Suppressor macrophage (primary cell): ENCODE measurements at regions not wholly inside any gene's neighbourhood (a gene's known extent, or its start where the extent isn't known, plus 50 kb on each side); places are given as distances from the start of the nearest gene placed in this dataset.
"Not testable (repeated sequence)": the region's sequence is repeated elsewhere in the genome, so short reads cannot be mapped to it uniquely, and the experiment has no call there.

Experiments
- DNase-seq, 4 experiments: peaks; one replicate each; pipeline ENCODE4 v3.0.0-alpha.2; 2020 to 2022

DNA sequence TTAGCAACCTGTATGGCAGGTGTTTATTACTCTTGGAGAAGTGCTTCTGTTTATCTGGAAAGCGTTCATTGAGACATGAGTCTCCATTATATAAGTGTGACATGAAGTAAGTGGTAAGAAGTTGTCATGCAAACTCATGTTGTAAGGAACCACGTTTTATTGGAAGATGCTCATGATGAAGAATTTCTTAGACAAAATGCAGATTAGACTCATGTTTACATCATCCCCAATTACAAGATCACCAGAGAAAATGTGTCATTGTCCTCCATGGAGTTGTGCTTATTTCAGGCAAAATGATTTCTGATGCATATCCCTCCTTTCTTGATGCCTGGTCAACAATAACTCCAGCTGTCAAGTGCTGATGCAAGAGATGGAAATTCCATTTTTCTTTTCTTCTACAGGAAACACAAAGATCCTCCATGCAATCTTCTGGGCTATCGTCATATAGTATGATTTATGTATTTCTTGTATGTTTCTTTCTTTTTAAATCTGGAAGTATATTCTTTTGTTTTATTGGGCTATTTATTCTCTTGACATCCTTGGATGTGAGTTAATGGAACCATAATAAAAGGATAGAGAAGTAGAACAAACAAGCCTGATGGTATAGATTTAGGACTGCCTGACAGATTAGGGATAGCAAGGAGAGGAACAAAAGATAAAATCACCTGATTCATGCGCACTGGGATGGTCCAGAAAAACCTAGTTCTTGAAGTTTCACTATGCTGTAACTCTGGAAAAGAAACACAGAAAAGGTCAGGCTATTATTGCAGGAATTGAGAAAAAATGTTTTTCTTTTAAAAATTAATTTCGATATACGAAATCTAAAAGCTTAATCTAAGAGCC is 50.7 kb upstream of the DIAPH3 start:
- DNase-seq, result no peak

DNA sequence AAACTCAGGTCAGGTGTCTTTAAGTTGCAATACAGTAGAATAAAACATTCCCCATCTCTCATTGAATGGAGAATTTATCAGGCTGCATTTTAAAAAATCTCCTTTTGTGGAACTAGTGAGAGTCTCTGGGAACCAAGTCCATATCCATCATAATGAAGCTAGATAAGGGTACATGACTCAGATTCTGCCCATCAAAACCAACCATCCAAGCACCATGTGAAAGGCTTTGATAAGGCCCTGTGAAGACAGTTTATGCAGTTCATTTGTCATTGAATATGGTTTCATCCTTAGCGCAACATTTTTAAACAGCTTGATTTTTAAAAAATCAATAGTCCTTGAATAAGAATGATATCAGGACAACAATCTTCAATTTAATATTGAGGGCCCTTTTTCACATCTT is 56.3 kb upstream of the DIAPH3 start:
- DNase-seq, result no peak

DNA sequence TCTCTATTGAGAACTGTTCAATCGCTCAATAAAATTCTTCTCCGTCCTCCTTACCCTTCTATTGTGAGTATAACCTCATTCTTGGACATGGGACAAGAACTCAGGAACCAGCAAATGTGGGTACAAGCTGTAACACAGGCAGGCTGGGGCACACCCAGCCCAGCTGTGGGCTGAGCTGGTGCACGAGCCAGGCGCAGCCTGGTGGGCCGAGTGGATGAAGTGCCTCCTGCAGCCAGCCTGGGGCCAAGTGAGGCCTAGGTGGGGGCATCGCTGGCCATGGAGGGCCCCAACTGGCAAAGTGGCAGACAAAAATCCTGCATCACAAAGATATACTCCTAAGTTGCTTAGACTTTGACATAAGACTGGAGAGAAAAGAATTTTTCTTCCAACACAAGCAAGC is 57.9 kb upstream of the DIAPH3 start:
- no peak for DNase-seq

DNA sequence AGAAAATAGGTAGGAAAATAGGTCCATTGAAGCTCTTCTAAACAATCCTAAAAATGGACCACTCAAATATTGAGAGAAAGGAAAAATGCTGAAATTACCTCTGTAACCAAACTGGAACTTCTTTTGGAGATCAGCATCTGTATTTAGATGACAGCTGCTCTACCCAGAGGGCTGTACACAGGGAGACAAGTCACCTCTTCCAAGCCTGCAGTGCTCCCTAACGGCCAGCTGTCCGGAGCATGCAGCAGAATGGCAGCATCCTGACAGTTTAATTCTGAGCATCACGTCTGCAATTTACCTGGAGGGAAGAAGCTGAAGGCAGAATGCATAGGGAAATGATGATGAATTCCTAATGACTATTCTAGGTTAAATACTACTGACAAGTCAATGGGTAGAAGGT is 62.8 kb upstream of the DIAPH3 start:
- peak in 2 of 4 experiments; percentile 2 to 3 for DNase-seq

DNA sequence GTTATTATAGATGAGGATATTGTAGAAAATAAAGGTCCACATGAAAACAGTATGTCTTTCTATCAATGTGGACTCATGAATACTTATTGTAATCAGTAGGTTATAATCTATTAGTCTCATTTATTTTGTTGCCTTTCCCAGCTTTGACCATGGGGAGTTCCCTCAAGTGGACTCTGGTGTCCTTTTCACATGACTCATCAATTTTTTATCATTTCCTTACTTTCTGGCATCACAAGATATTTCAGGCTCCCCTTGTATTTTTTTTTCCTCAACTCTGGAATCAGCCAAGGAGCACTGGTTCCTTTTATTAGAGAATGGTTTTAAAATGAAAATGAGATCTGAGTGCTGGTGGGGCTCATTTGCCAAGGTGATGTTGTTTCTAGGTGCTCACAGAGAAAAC is 63.4 kb upstream of the DIAPH3 start:
- no peak for DNase-seq

DNA sequence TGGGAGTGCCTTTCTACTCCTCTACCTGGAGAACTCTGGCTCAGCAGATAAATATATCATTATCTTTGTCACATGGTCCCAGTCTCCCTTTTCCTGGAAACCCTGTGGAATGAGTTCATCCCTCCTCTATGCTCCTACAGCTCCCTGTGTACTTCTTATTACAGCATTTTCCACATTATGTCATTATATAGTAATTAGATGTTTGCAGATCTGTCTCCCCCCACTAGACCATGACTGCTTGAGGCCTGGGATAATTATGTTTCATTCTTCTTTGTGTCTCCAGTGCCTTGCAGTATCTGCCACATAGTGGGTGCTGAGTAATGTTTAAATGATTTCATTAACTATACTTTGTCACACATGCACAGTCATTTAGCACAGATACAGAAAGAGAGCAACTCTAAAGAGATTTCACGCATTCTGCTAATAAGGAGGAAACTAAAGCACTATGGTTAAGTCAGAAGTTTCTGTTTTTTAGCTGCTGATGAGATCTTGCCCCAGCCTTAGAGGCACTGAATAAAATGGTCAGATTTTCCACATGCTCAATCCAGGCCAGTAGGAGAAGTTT is 66.1 kb upstream of the DIAPH3 start:
- DNase-seq, result no peak

DNA sequence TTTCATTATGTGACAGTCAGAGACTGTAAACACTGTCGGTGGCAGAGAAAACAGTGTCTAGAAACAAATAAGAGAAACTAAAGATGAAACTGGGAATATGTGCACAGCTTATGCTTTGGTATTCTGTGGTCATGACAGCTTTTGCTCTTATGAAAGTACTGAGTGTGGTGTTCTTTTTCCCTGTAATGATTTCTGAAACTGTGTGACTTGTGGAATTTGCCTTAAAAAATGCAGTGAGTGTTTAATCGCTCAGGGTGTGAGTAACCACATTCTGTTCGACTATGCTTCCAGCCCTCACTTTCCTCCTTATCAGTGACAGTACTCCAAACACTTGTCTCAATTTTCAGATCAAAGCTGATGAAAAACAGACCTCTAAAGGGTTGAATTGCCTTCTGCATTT is 66.9 kb upstream of the DIAPH3 start:
- no peak for DNase-seq

DNA sequence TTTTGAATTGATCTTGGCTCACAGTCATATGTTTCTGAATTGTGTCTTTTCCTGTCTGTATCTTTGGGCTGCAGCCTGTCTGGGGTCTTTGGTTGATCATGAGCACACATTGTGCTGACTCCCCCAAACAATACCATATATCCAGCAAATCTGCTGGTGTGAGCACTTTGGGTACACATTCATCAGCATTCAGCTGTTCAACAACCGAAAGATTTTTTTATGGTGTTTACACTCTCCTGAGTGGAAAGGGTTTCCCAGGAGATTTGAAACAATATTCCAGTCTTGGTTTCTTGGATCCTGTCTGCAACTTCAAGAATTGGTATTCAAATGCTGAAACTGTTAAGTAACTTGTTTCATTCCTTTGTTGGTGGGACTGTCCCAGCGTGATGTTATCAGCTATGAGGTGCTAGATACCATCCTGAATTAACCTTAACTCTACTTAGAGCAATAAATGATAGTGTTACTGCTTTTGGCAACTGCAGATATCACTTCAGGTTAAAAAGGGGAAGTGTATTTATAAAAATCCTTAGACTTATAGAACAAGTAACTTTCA is 78.4 kb upstream of the DIAPH3 start:
- DNase-seq, result no peak

DNA sequence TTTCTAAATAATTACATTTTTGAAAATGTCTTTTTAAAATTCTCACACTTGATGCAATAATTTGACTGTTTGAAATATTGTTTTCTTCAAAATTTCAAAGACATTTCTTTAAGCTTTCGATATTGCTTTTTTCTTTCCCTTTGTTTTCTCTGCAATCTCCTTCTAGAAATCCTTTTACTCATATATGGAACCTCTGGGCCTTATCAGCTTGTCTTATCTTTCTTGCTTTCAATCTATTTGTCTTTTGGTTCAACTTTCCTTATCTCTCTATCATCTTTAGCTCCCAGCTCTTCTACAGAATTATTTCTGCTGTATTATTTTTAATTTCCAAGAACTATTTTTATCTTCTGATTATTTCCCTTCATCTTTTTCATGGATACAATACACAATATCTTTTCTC is 80.7 kb upstream of the DIAPH3 start:
- no peak for DNase-seq

DNA sequence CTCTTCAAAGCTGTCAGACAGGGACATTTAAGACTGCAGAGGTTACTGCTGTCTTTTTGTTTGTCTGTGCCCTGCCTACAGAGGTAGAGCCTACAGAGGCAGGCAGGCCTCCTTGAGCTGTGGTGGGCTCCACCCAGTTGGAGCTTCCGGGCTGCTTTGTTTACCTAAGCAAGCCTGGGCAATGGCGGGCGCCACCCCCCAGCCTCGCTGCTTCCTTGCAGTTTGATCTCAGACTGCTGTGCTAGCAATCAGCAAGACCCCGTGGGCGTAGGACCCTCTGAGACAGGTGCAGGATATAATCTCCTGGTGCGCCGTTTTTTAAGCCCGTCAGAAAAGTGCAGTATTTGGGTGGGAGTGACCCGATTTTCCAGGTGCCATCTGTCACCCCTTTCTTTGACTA is 87.7 kb upstream of the DIAPH3 start:
- DNase-seq, result not testable (repeated sequence)

DNA sequence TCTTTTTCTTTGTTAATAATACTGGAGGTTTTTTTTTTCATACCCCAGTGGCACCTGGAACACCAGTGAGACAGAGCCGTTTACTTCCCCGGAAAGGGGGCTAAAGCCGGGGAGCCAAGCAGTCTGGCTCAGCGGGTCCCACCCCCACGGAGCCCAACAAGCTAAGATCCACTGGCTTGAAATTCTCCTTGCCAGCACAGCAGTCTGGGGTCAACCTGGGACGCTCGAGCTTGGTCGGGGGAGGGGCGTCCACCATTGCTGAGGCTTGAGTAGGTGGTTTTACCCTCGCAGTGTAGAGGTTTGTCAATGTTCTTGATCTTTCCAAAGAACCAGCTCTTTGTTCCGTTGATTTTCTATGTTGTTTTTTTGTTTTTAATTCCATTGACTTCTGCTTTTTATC is 94.6 kb upstream of the DIAPH3 start:
- DNase-seq, result no peak

DNA sequence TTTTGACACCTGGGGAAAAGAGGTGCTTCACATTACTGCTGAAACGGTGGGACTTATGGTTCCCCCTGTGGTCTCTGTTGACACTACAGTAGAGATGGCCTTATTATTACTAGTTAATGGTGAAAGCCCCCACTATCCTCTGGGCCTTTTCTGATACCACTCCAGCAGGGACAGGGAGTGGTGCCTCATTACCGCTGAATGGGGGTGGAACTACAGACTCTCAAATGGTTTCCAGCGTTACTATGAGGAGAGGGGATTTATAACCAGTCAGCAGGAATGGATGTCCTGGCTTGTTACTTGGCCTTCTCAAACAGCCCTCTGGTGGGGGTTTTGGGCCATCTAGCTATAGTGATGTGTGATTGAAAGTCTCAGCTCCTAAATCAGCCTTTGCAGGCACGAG is 96.7 kb upstream of the DIAPH3 start:
- DNase-seq, result no peak

DNA sequence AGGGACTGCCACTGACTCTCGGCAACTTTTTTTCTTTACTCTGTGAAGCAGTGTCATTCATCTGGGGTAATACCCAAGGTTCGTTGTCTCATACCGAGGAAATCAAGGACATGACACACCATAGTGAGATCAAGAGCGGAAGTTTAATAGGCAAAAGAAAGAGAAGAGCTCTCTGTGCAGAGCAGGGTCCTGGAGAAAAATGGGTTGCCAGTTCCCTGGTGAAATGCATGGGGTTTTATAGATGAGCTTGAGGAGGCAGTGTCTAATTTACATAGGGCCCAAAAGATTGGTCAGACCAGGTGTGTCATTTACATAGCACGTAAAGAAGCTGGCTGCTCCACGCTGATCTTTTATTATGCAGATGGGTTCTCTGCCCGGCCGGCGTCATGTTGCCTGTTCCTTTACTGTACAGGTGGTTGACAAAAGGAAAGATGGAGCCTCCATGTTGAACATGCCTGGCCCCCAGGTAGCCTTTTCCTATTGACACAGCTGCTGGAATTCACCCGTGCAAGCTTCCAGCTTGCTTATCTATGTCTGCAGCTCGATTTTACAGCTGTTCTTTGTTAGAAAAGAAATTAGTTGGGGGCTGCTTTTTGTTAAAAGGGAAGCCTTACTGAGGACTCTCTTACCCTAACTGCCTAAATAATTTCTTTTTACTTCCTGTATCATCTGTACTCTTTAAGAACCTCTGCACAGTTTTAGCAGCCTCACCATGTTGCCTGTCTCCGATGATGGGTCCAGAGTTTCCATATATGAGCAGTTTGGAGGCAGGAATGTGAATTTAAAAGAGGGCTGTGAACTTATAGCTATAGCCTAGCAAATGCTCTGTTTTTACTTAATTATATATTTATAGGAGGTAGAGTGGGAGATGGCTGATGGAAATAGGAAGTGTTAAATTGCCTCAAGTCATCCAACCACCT is 98.0 kb upstream of the DIAPH3 start:
- DNase-seq, result no peak

DNA sequence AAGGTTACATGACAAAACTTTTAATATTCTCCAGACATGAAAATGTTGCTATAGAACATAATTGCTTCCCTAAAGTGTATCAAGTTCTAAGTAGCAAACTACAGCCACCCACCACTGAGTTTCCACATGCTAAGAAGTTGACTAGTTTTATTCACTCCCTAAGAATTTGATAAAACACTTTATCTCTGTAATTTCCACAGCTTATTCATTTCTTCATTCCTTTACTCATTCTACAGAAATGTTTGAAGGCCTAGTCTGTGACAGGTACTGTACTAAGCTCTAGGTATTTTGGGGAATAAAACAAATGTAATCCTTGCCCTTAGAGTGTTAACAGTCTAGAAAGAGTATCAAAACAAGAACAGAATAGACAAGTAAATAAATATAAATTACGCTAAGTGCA is 101.8 kb upstream of the DIAPH3 start:
- DNase-seq, result no peak

DNA sequence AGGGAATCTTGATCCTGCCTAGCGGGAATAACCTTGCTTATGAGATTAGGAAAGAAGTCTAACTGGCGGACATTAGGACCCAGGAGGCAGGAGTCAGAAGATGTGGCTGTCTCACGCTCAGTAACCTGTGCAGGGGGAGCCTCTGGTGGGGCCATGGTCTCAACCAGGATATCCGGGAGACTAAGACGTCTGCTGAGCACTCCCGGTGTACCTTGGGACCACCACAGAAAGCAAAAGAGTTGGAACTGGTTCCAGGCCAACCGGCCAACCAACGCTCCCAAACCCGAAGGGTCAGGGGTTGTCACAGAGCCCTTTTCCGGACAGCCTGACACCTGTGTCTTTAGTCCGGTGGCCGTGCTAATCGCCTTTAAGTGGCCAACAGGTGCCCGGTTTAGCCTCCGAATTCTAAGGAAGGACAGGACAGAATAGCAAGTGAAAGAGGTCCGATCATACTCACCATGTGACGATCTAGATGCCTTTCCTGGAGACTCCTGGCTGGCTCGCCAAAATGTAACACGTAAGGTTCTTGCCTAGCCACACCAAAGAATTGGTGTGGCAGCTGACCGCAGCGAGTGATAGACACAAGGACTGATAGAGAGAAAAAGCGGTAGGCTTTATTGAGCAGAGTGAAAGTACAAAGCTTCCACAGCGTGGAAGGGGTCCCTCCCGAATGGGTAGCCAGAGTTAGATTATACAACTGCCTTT is 103.9 kb upstream of the DIAPH3 start:
- no peak for DNase-seq

DNA sequence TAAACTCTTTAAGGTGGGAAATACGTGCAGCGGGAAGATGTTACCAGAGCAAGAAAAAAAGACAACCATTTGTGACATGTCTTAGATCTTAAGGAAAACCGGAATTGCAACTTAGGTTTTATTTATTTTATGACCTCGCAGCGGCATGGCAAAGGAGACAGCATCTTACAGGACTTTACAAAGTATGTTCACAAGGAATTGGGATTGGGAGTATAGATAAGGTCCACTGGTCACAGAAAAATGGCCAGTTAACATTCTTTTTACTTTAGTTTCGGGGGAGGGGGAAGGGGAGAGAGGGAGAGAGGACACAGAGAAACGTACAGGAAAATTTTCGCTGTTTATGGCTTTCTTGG is 104.5 kb upstream of the DIAPH3 start:
- no peak for DNase-seq

DNA sequence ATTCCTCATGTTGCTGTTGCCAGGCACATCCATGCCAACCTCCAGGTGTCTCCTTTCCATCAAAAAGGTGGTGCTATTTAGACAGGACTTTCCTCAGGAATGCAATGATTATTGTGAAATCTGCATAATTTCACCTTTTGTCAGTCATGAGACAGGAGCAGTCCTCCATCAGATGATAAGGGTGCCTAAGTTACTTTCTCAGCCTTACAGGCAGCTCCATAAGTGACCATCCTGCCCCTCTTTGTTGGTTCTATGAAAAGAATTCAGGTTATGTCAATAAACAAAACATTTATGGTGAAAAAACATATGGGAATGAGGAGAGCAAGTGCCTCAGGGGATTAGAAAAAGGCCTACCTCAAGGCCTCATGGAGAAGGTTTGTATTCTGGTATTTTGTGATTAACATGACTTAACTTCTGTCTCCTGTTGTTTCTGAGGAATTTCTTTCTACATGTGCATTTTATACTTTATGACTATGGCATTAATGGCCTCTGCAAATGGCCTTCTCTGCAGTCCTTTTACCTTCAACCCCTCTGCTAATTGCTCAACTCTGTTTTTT is 110.3 kb upstream of the DIAPH3 start:
- DNase-seq, result no peak

DNA sequence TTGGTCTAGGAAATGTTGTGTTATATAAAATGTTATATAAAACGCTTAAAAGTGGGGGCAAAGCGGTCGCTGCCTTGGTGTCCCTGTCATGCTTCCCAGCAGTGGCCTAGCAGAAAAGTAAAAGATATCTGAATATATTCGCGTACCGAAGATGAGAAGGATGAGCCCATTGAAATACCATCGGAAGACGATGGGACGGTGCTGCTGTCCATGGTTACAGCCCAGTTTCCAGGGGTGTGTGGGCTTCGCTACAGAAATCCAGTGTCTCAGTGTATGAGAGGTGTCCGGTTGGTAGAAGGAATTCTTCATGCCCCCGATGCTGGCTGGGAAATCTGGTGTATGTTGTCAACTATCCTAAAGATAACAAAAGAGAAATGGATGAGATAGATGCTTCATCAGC is 110.9 kb upstream of the DIAPH3 start:
- no peak for DNase-seq

DNA sequence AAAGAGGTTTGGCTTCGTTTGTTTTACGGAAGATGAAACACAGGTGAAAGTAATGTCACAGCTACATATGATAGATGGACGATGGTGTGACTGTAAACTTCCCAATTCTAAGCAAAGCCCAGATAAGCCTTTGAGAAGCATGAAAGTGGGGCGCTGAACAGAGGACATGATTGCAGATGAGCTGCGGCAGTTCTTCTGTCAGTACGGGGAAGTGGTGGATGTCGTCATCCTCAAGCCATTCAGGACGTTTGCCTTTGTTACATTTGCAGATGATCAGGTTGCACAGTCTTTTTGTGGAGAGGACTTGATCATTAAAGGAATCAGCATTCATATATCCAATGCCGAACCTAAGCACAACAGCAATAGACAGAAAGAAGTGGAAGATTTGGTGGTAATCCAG is 111.5 kb upstream of the DIAPH3 start:
- peak in 3 of 4 experiments; percentile 17 to 33 (median 33) for DNase-seq

DNA sequence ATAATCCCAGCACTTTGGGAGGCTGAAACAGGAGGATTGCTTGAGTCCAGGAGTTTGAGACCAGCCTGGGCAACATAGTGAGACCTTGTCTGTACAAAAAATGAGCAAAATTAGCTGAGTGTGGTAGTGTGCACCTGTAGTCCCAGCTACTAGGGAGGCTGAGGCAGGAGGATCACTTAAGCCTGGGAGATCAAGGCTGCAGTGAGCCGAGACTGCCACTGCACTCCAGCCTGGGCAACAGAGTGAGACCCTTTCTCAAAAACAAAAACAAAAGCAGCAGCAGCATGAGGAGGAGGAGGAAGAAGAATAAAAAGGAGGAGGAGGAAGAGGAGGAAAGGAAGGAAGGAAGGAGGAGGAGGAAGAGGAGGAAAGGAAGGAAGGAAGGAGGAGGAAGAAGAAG is 116.5 kb upstream of the TDRD3 start:
- not testable (repeated sequence) for DNase-seq

DNA sequence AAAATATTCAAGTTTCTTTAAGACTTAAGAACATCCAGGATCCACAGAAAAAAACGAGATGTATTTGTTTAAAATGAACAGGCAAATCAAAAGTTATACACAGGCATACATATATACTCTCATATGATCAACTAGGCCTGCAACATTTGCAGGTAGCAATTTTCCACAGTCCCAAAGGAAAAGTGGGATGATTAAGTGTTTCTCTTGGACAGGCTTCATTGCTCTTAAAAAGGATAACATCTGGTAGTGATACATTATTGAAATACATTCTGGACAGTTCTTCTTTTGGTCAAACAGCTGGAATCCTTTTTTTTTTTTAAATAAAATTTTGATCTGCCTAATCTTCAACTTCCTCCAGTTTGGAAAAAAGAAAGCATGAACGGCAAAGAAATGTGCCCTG is 114.8 kb upstream of the TDRD3 start:
- no peak for DNase-seq

DNA sequence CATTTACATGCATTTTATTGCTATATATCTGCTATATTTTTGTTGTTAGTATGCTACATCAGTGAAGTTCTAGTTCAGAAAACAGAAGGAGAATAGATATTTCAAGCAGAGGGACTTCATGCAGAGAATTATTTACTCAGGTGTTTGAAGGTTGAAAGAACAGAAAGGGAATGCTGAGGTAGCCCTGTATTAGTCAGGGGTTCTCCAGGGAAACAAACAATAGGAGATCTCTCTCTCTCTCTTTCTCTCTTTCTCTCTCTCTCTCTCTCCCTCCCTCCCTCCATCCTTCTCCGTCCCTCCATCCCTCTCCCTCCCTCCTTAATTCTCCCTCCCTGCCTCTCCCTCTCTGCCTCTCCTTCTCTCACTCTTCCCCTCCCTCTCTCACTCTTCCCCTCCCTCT is 114.3 kb upstream of the TDRD3 start:
- no peak for DNase-seq
